Glutamatergic neuron (in vitro differentiated cells): ENCODE measurements at regions not wholly inside any gene's neighbourhood (a gene's known extent, or its start where the extent isn't known, plus 50 kb on each side); places are given as distances from the start of the nearest gene placed in this dataset.
"Not testable (repeated sequence)": the region's sequence is repeated elsewhere in the genome, so short reads cannot be mapped to it uniquely, and the experiment has no call there.

Experiments
- DNase-seq: peaks from one replicate; pipeline ENCODE4 v3.0.0; 2022
- H3K27ac Mint-ChIP-seq: one replicate; pipeline ENCODE4 v1.8.0; 2020; ENCODE audit warnings: mild to moderate bottlenecking, mixed read lengths, inconsistent platforms; ENCODE audit not compliant: unreplicated experiment
- H3K27me3 Mint-ChIP-seq: one replicate; pipeline ENCODE4 v1.8.0; 2020; ENCODE audit warnings: mild to moderate bottlenecking, moderate library complexity, mixed read lengths, inconsistent platforms; ENCODE audit not compliant: unreplicated experiment
- H3K36me3 Mint-ChIP-seq: one replicate; pipeline ENCODE4 v1.8.0; 2020; ENCODE audit warnings: mild to moderate bottlenecking, mixed read lengths, inconsistent platforms; ENCODE audit not compliant: unreplicated experiment
- H3K4me1 Mint-ChIP-seq: one replicate; pipeline ENCODE4 v1.8.0; 2020; ENCODE audit warnings: mild to moderate bottlenecking, low read depth, mixed read lengths, inconsistent platforms; ENCODE audit not compliant: unreplicated experiment
- H3K4me3 Mint-ChIP-seq: one replicate; pipeline ENCODE4 v1.8.0; 2020; ENCODE audit warnings: mild to moderate bottlenecking, mixed read lengths, inconsistent platforms; ENCODE audit not compliant: unreplicated experiment
- H3K9me3 Mint-ChIP-seq: one replicate; pipeline ENCODE4 v1.8.0; 2020; ENCODE audit warnings: mild to moderate bottlenecking, moderate library complexity, mixed read lengths, inconsistent platforms; ENCODE audit not compliant: unreplicated experiment
- CTCF ChIP-seq: fragments of 200-600 bp; sonication (generic); IDR thresholded peaks from one replicate; pipeline ENCODE4 v1.5.0; 2021; ENCODE audit not compliant: partially characterized antibody, unreplicated experiment

GRCh38 chr12:91722072-91722471 lies 423.6 kb downstream of the BTG1 start:
- Mint-ChIP-seq H3K4me1 (no peaks in the 10 kb centered on the region), H3K9me3 (no peaks in the 10 kb centered on the region), H3K27ac (no peak overlapping the region), H3K27me3 (no peaks in the 10 kb centered on the region), H3K36me3 (no peaks in the 10 kb centered on the region), H3K4me3 (no peak overlapping the region)
- no peak for TF ChIP-seq CTCF
- DNase-seq: no peak

GRCh38 chr12:91721023-91721422 lies 424.6 kb downstream of the BTG1 start:
- TF ChIP-seq CTCF: no peak
- H3K9me3 Mint-ChIP-seq: no peaks in the 10 kb centered on the region
- H3K27ac Mint-ChIP-seq: no peak overlapping the region
- no peaks in the 10 kb centered on the region for H3K36me3 Mint-ChIP-seq
- H3K27me3 Mint-ChIP-seq: no peaks in the 10 kb centered on the region
- H3K4me1 Mint-ChIP-seq: no peaks in the 10 kb centered on the region
- DNase-seq: no peak
- no peak overlapping the region for H3K4me3 Mint-ChIP-seq

GRCh38 chr12:91718326-91718725 lies 427.3 kb downstream of the BTG1 start:
- no peaks in the 10 kb centered on the region for H3K9me3 Mint-ChIP-seq
- no peak for TF ChIP-seq CTCF
- no peaks in the 10 kb centered on the region for H3K27me3 Mint-ChIP-seq
- H3K36me3 Mint-ChIP-seq: no peaks in the 10 kb centered on the region
- DNase-seq: no peak
- no peak overlapping the region for H3K4me3 Mint-ChIP-seq
- no peak overlapping the region for H3K27ac Mint-ChIP-seq
- H3K4me1 Mint-ChIP-seq: no peaks in the 10 kb centered on the region

- no peak for DNase-seq
- H3K4me1 Mint-ChIP-seq: no peaks in the 10 kb centered on the region
- H3K27me3 Mint-ChIP-seq: no peaks in the 10 kb centered on the region
- no peaks in the 10 kb centered on the region for H3K9me3 Mint-ChIP-seq
- no peak overlapping the region for H3K27ac Mint-ChIP-seq
- no peak overlapping the region for H3K4me3 Mint-ChIP-seq
- no peak for TF ChIP-seq CTCF
- H3K36me3 Mint-ChIP-seq: no peaks in the 10 kb centered on the region
Observed at GRCh38 chr12:91717804-91718203, 427.8 kb downstream of the BTG1 start.

- H3K4me3 Mint-ChIP-seq, H3K27me3 Mint-ChIP-seq, H3K36me3 Mint-ChIP-seq, DNase-seq, H3K9me3 Mint-ChIP-seq, H3K27ac Mint-ChIP-seq, H3K4me1 Mint-ChIP-seq: not testable (repeated sequence)
Observed at GRCh38 chr12:91711925-91712324, 433.7 kb downstream of the BTG1 start.

- no peaks in the 10 kb centered on the region for H3K36me3 Mint-ChIP-seq
- peaks cover 1% of the 10 kb centered on the region for H3K27me3 Mint-ChIP-seq
- TF ChIP-seq CTCF: no peak
- no peaks in the 10 kb centered on the region for H3K9me3 Mint-ChIP-seq
- no peak overlapping the region for H3K27ac Mint-ChIP-seq
- no peak for DNase-seq
- H3K4me3 Mint-ChIP-seq: no peak overlapping the region
- H3K4me1 Mint-ChIP-seq: no peaks in the 10 kb centered on the region
Observed at GRCh38 chr12:91706466-91706865, 439.2 kb downstream of the BTG1 start.
